ENCODE measurements at regions not wholly inside any gene's neighbourhood (a gene's known extent, or its start where the extent isn't known, plus 50 kb on each side); places are given as distances from the start of the nearest gene placed in this dataset.
A peak's percentile ranks its signal among the peaks of the same experiment; 100 is the strongest.

GRCh38 chr20:50341880-50342637 is 151.4 kb downstream of the CEBPB start:
- DNase-seq (no peak), ATAC-seq (replicated peaks) (peak; percentile 36 to 38)
- no peak overlapping the region for H3K27ac Mint-ChIP-seq
- H3K27me3 Mint-ChIP-seq = peaks cover 50 to 70% of the 10 kb centered on the region in 2 donors
- H3K36me3 Mint-ChIP-seq = no peaks in the 10 kb centered on the region
- no peaks in the 10 kb centered on the region for H3K9me3 Mint-ChIP-seq
- no peak overlapping the region for H3K4me3 Mint-ChIP-seq
- H3K4me1 Mint-ChIP-seq = peaks cover 45 to 58% of the 10 kb centered on the region in 2 donors

GRCh38 chr20:50342638-50343102 is 152.0 kb downstream of the CEBPB start:
- no peak overlapping the region for H3K27ac Mint-ChIP-seq
- H3K36me3 Mint-ChIP-seq = no peaks in the 10 kb centered on the region
- ATAC-seq (replicated peaks) (no peak), DNase-seq (no peak)
- H3K9me3 Mint-ChIP-seq = no peaks in the 10 kb centered on the region
- peaks cover 50 to 73% of the 10 kb centered on the region in 2 donors for H3K27me3 Mint-ChIP-seq
- peaks cover 45 to 63% of the 10 kb centered on the region in 2 donors for H3K4me1 Mint-ChIP-seq
- H3K4me3 Mint-ChIP-seq = no peak overlapping the region

- no peak overlapping the region for H3K27ac Mint-ChIP-seq
- H3K4me1 Mint-ChIP-seq = peaks cover 48 to 66% of the 10 kb centered on the region in 2 donors
- H3K9me3 Mint-ChIP-seq = no peaks in the 10 kb centered on the region
- no peaks in the 10 kb centered on the region for H3K36me3 Mint-ChIP-seq
- ATAC-seq (replicated peaks) (no peak), DNase-seq (no peak)
- peaks cover 54 to 70% of the 10 kb centered on the region in 2 donors for H3K27me3 Mint-ChIP-seq
- no peak overlapping the region for H3K4me3 Mint-ChIP-seq
Measured at GRCh38 chr20:50343125-50343489, 152.5 kb downstream of the CEBPB start.

- no peak for ATAC-seq (replicated peaks)
- Mint-ChIP-seq H3K27ac (no peak overlapping the region), H3K9me3 (no peaks in the 10 kb centered on the region), H3K4me3 (no peak overlapping the region), H3K27me3 (peaks cover 55 to 65% of the 10 kb centered on the region in 2 donors), H3K4me1 (peaks cover 45 to 64% of the 10 kb centered on the region in 2 donors), H3K36me3 (no peaks in the 10 kb centered on the region)
- DNase-seq = no peak
Measured at GRCh38 chr20:50343490-50344179, 153.0 kb downstream of the CEBPB start.

- Mint-ChIP-seq H3K9me3 (no peaks in the 10 kb centered on the region), H3K4me1 (peaks cover 44 to 63% of the 10 kb centered on the region in 2 donors), H3K4me3 (no peak overlapping the region), H3K27ac (no peak overlapping the region), H3K27me3 (peaks cover 55 to 65% of the 10 kb centered on the region in 2 donors), H3K36me3 (peaks cover 3% of the 10 kb centered on the region in 2 donors)
- ATAC-seq (replicated peaks) (no peak), DNase-seq (no peak)
Measured at GRCh38 chr20:50344232-50345071, 153.8 kb downstream of the CEBPB start.

- DNase-seq (no peak), ATAC-seq (replicated peaks) (no peak)
- peaks cover 3% of the 10 kb centered on the region in 2 donors for H3K36me3 Mint-ChIP-seq
- H3K27ac Mint-ChIP-seq = no peak overlapping the region
- peaks cover 49 to 61% of the 10 kb centered on the region in 2 donors for H3K27me3 Mint-ChIP-seq
- no peak overlapping the region for H3K4me3 Mint-ChIP-seq
- H3K4me1 Mint-ChIP-seq = peaks cover 39 to 61% of the 10 kb centered on the region in 2 donors
- H3K9me3 Mint-ChIP-seq = no peaks in the 10 kb centered on the region
Measured at GRCh38 chr20:50345712-50346373, 155.2 kb downstream of the CEBPB start.

GRCh38 chr20:50346374-50347283 is 156.0 kb downstream of the CEBPB start:
- H3K4me3 Mint-ChIP-seq = no peak overlapping the region
- peaks cover 3% of the 10 kb centered on the region in 2 donors for H3K36me3 Mint-ChIP-seq
- H3K27ac Mint-ChIP-seq = peak overlapping the region; percentile 69
- peaks cover 49 to 61% of the 10 kb centered on the region in 2 donors for H3K27me3 Mint-ChIP-seq
- ATAC-seq (replicated peaks) (no peak), DNase-seq (no peak)
- H3K4me1 Mint-ChIP-seq = peaks cover 40 to 57% of the 10 kb centered on the region in 2 donors
- H3K9me3 Mint-ChIP-seq = no peaks in the 10 kb centered on the region

GRCh38 chr20:50347284-50348063 is 156.8 kb downstream of the CEBPB start:
- DNase-seq (no peak), ATAC-seq (replicated peaks) (no peak)
- Mint-ChIP-seq H3K27me3 (peaks cover 48 to 58% of the 10 kb centered on the region in 2 donors), H3K27ac (peak overlapping the region; percentile 69), H3K4me1 (peaks cover 34 to 51% of the 10 kb centered on the region in 2 donors), H3K9me3 (no peaks in the 10 kb centered on the region), H3K36me3 (peaks cover 3% of the 10 kb centered on the region in 2 donors), H3K4me3 (no peak overlapping the region)

- peaks cover 45 to 58% of the 10 kb centered on the region in 2 donors for H3K27me3 Mint-ChIP-seq
- peaks cover 35 to 51% of the 10 kb centered on the region in 2 donors for H3K4me1 Mint-ChIP-seq
- H3K9me3 Mint-ChIP-seq = no peaks in the 10 kb centered on the region
- no peak overlapping the region for H3K27ac Mint-ChIP-seq
- ATAC-seq (replicated peaks) = no peak
- no peak overlapping the region for H3K4me3 Mint-ChIP-seq
- H3K36me3 Mint-ChIP-seq = peaks cover 3% of the 10 kb centered on the region in 2 donors
- no peak for DNase-seq
Measured at GRCh38 chr20:50348096-50348495, 157.5 kb downstream of the CEBPB start.

GRCh38 chr20:50350510-50351249 is 159.5 kb upstream of the PTPN1 start:
- Mint-ChIP-seq H3K4me1 (peaks cover 39 to 57% of the 10 kb centered on the region in 2 donors), H3K27me3 (peaks cover 40% of the 10 kb centered on the region in 2 donors), H3K27ac (no peak overlapping the region), H3K36me3 (peaks cover 3% of the 10 kb centered on the region in 2 donors), H3K9me3 (no peaks in the 10 kb centered on the region), H3K4me3 (no peak overlapping the region)
- ATAC-seq (replicated peaks) (peak; percentile 25 to 39), DNase-seq (peak; percentile 32)

GRCh38 chr20:50351541-50351940 is 158.6 kb upstream of the PTPN1 start:
- Mint-ChIP-seq H3K27me3 (peaks cover 31 to 39% of the 10 kb centered on the region in 2 donors), H3K4me3 (no peak overlapping the region), H3K27ac (no peak overlapping the region), H3K9me3 (no peaks in the 10 kb centered on the region), H3K4me1 (peaks cover 35 to 52% of the 10 kb centered on the region in 2 donors), H3K36me3 (peaks cover 3% of the 10 kb centered on the region in 2 donors)
- DNase-seq (no peak), ATAC-seq (replicated peaks) (no peak)
